Esophagus squamous epithelium (tissue), 4 donors: ENCODE measurements at regions not wholly inside any gene's neighbourhood (a gene's known extent, or its start where the extent isn't known, plus 50 kb on each side); places are given as distances from the start of the nearest gene placed in this dataset.

Experiments
- CTCF ChIP-seq, 6 experiments: fragments of 450-650 bp in 4 of 6; fragments of 200-600 bp in 2 of 6; sonication (generic) in 2 of 6; IDR thresholded peaks; one replicate each; pipeline ENCODE4 v1.5.1; 2016 to 2019; ENCODE audit warnings: antibody characterized with exemption in 6 of 6, mild to moderate bottlenecking in 4 of 6, moderate library complexity in 4 of 6
- POLR2A ChIP-seq, 4 donors: fragments of 450-650 bp; IDR thresholded peaks; one replicate each; pipeline ENCODE4 v1.6.1; 2017; ENCODE audit warnings: antibody characterized with exemption in 4 of 4, mild to moderate bottlenecking in 4 of 4, moderate library complexity in 3 of 4

DNA sequence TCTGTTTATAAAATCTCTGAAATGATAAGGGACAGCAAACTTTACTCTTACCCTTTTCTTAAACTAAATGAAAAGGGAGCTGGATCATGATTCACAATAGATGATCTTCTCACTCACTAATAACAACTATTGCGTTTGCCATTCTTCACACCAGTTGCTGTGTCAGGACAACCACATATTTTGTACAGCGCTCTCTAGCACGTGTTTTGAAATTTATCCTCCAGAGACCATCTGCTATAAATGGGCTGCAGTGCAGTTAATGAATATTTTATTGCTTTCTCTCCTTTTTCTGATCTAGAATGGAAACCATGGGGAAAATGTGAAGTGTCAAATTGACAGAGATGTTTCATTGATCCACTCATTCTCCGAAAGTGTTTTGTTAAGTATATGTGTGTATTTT, 258.4 kb upstream of the CCNH start:
- TF ChIP-seq CTCF (IDR thresholded peaks at IDR 0.05) (no peak), POLR2A (IDR thresholded peaks at IDR 0.05) (no peak)
